KMS-11 (cell line): ENCODE measurements at regions not wholly inside any gene's neighbourhood (a gene's known extent, or its start where the extent isn't known, plus 50 kb on each side); places are given as distances from the start of the nearest gene placed in this dataset.
"Not testable (repeated sequence)": the region's sequence is repeated elsewhere in the genome, so short reads cannot be mapped to it uniquely, and the experiment has no call there.

Source experiments
- H2AFZ ChIP-seq: fragments of 200-600 bp; sonication (generic); 2 replicates; pipeline ENCODE4 v1.6.1; 2016; ENCODE audit warnings: antibody characterized with exemption, mixed run types, low read depth
- H3K27ac ChIP-seq: fragments of 200-600 bp; sonication (generic); 2 replicates; pipeline ENCODE4 v1.6.1; 2016; ENCODE audit warnings: mild to moderate bottlenecking, mixed run types
- H3K27me3 ChIP-seq: fragments of 200-600 bp; sonication (generic); 2 replicates; pipeline ENCODE4 v1.6.1; 2017; ENCODE audit warnings: mild to moderate bottlenecking, low read depth, mixed run types, moderate library complexity; ENCODE audit not compliant: insufficient read depth
- H3K36me3 ChIP-seq: fragments of 200-600 bp; sonication (generic); 2 replicates; pipeline ENCODE4 v1.6.1; 2017; ENCODE audit warnings: mild to moderate bottlenecking, mixed run types; ENCODE audit not compliant: insufficient read depth
- H3K4me1 ChIP-seq: fragments of 200-600 bp; sonication (generic); 2 replicates; pipeline ENCODE4 v1.6.1; 2016; ENCODE audit warnings: mild to moderate bottlenecking, low read depth, mixed run types; ENCODE audit not compliant: poor library complexity, severe bottlenecking
- H3K4me2 ChIP-seq: fragments of 200-600 bp; sonication (generic); 2 replicates; pipeline ENCODE4 v1.7.0; 2016; ENCODE audit warnings: mild to moderate bottlenecking, mixed run types
- H3K4me3 ChIP-seq: fragments of 200-600 bp; sonication (generic); IDR thresholded peaks from 2 replicates; pipeline ENCODE4 v1.6.1; 2017; ENCODE audit warnings: low read depth, low read length, mixed read lengths; ENCODE audit not compliant: insufficient read depth
- H3K79me2 ChIP-seq: fragments of 200-600 bp; sonication (generic); 2 replicates; pipeline ENCODE4 v1.6.1; 2016; ENCODE audit warnings: low read depth, mixed run types; ENCODE audit not compliant: insufficient read depth
- H3K9ac ChIP-seq: fragments of 200-600 bp; sonication (generic); 2 replicates; pipeline ENCODE4 v1.6.1; 2016; ENCODE audit warnings: mild to moderate bottlenecking, mixed run types
- H4K20me1 ChIP-seq: fragments of 200-600 bp; sonication (generic); 2 replicates; pipeline ENCODE4 v1.6.1; 2016; ENCODE audit warnings: mild to moderate bottlenecking, mixed run types; ENCODE audit not compliant: insufficient read depth
- CTCF ChIP-seq: fragments of 200-600 bp; sonication (generic); conservative IDR thresholded peaks from 2 replicates; pipeline ENCODE4 v1.6.1; 2017; ENCODE audit warnings: low read depth, mild to moderate bottlenecking, antibody characterized with exemption, low read length, moderate library complexity, mixed read lengths

- no peak overlapping the region for H2AFZ ChIP-seq
- no peaks in the 10 kb centered on the region for H3K27me3 ChIP-seq
- H3K9ac ChIP-seq: no peak overlapping the region
- H3K4me1 ChIP-seq: no peaks in the 10 kb centered on the region
- no peak overlapping the region for H3K4me3 ChIP-seq
- no peak overlapping the region for H3K27ac ChIP-seq
- no peak overlapping the region for H3K4me2 ChIP-seq
- no peaks in the 10 kb centered on the region for H3K79me2 ChIP-seq
- H4K20me1 ChIP-seq: no peaks in the 10 kb centered on the region
- no peaks in the 10 kb centered on the region for H3K36me3 ChIP-seq
- no peak for TF ChIP-seq CTCF
Observed at GRCh38 chr5:103741984-103742383, 179.4 kb upstream of the NUDT12 start.

- not testable (repeated sequence) for H3K4me1 ChIP-seq, H3K36me3 ChIP-seq, H3K79me2 ChIP-seq, H3K4me2 ChIP-seq, H2AFZ ChIP-seq, H3K27ac ChIP-seq, H4K20me1 ChIP-seq, H3K9ac ChIP-seq, H3K27me3 ChIP-seq, H3K4me3 ChIP-seq
Observed at GRCh38 chr5:103736343-103736742, 173.8 kb upstream of the NUDT12 start.

- no peaks in the 10 kb centered on the region for H4K20me1 ChIP-seq
- H2AFZ ChIP-seq: no peak overlapping the region
- no peak overlapping the region for H3K4me2 ChIP-seq
- no peaks in the 10 kb centered on the region for H3K79me2 ChIP-seq
- H3K27me3 ChIP-seq: no peaks in the 10 kb centered on the region
- TF ChIP-seq CTCF: no peak
- no peak overlapping the region for H3K4me3 ChIP-seq
- no peaks in the 10 kb centered on the region for H3K4me1 ChIP-seq
- H3K36me3 ChIP-seq: no peaks in the 10 kb centered on the region
- H3K27ac ChIP-seq: no peak overlapping the region
- no peak overlapping the region for H3K9ac ChIP-seq
Observed at GRCh38 chr5:103724271-103724670, 161.7 kb upstream of the NUDT12 start.

- Histone ChIP-seq H3K79me2 (no peaks in the 10 kb centered on the region), H3K4me1 (no peaks in the 10 kb centered on the region), H3K9ac (no peak overlapping the region), H3K27me3 (no peaks in the 10 kb centered on the region), H3K36me3 (no peaks in the 10 kb centered on the region), H3K4me3 (no peak overlapping the region), H3K27ac (no peak overlapping the region), H2AFZ (no peak overlapping the region), H4K20me1 (no peaks in the 10 kb centered on the region), H3K4me2 (no peak overlapping the region)
- TF ChIP-seq CTCF: no peak
Observed at GRCh38 chr5:103721183-103721582, 158.6 kb upstream of the NUDT12 start.

GRCh38 chr5:103718108-103718507, 155.5 kb upstream of the NUDT12 start:
- Histone ChIP-seq H3K9ac (no peak overlapping the region), H3K4me1 (no peaks in the 10 kb centered on the region), H2AFZ (no peak overlapping the region), H3K79me2 (no peaks in the 10 kb centered on the region), H3K27ac (no peak overlapping the region), H3K36me3 (no peaks in the 10 kb centered on the region), H3K27me3 (no peaks in the 10 kb centered on the region), H3K4me3 (no peak overlapping the region), H4K20me1 (no peaks in the 10 kb centered on the region), H3K4me2 (no peak overlapping the region)
- TF ChIP-seq CTCF: no peak
